Fibroblast of skin of back (primary cell): ENCODE measurements at regions not wholly inside any gene's neighbourhood (a gene's known extent, or its start where the extent isn't known, plus 50 kb on each side); places are given as distances from the start of the nearest gene placed in this dataset.
"Not testable (repeated sequence)": the region's sequence is repeated elsewhere in the genome, so short reads cannot be mapped to it uniquely, and the experiment has no call there.

Experiments
- DNase-seq: peaks from one replicate; pipeline ENCODE4 v3.0.0-alpha.2; 2013

- no peak for DNase-seq
Measured at GRCh38 chr6:167676000-167676665, 150.6 kb upstream of the AFDN start.

GRCh38 chr6:167676666-167677421, 149.9 kb upstream of the AFDN start:
- no peak for DNase-seq

DNA sequence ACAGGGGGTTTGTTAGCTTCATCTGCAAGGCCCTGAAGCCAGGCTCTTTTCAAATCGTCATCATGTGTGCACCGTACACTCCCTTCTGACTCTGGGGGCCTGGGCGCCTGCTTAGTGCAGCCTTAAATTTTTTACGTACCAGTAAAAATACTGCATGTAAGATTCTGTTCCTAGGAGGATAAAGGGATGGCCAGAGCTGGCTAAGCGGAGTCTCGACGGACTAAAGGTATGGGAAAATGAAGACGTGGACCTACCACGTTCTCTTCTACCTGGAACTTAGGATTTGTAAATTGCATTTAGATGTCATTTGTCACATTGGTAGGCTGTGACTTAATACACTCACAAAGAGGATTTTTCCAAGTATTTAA, 149.3 kb upstream of the AFDN start:
- no peak for DNase-seq

DNA sequence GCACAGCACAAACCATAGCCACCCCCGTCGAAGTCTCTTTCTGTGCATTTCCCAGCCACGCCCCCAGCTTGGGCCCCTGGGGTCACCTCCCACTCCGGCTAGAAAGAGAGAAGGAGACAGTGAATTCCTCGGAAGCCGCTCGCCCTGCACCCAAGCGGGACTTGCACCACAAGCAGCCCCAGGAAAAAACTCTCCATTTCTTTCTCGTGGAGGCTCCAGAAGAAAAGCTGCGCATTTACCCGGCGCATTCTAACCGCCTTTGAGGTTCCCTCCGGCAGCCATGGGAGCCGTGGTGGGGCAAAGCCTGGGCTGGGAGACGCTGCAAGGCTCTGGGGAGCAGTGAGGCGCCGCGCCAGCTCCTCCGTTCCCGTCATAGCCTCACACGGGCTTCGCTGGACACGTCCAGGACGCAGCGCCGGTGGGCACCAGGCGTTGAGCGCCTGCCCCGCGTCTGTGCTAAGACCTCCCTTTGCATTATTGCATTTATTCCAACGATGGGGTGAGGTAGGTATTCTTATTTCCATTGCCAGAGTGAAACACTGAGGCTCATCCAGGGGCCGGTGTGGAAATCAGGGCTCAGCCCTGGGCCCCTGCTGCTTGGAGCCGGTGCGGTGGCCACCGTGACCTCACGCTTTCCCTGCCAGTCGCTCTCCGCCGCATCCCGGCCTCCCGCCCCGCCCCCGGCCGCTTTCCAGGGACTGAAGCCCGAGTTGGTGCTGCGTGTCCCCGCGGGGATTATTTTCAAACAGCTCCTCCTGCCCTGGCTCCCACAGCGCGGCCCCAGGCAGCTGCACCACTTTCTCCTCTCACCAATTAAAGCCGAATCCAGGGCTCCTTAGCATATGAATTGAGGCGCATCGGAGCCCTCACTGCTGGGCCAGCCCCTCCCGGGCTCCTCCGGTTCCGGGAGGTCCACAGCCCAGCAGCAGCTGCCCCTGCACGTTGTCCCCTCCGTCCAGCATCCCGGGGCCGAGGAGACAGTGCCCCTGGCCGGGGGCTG, 148.3 kb upstream of the AFDN start:
- DNase-seq = no peak

DNA sequence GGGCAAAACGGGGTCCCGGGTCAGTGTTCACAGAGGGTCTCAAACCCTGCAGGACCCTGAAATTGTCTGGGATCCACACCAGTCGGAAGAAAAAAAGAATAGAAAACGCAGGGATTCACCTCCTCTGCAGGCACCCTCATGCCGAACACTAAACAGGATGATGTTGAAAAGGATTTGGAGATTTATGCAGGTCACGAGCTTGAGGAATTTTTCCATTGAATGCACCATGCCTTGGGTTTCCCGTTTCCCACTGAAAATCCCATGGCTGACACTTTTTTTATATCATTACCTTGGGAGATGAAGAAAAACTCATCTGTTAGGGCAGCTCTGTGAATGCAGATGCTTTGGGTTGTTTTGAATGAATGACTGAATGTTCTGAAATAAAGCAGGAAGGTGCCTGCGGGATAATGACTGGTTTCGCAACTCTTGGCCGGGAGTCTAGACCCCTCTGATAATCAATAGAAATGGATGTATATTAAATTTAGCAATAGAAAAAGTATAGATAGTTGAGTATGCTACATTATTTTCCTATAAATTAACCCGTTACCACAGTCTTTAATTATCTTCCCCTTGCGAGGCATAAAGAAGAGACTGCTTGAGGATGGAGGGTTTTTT, 147.5 kb upstream of the AFDN start:
- no peak for DNase-seq

DNA sequence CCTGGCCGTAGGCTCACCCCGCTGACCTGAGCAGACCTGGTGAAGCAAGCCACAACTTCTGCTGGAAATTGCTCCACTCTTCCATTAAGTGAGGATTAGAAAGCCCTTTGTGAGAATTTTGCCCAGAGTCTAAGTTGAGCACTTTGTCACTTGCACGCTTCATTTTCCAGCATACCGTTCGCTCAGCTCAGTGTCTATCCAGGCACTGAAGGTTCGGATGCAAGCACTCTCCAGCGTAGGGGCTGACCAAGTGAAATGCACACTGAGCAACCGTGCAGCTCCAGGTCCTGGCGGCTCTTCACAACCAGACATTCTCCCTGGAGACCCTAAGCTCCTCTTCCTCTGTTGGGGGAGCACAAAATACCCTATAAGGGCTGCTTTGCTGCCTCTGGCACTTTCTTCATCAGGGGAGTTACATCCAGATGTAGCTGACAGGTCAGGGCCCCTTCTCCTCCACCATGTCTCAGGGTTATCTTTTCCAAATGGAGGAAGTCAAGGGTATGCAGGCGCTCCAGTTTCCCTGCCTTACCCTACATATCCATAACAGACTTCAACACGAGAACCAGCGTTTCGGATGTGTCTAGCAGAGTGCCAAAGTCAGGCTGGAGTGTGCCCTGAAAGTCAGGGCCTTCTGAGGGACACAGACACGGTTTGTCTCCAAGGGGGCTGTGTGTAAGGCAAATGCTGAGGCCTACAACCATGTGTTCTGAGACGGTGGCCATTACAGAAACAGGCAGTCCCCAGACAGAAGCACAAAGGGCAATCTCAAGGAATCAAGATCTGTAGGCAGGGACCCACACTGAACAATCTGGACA, 146.7 kb upstream of the AFDN start:
- DNase-seq = no peak

DNA sequence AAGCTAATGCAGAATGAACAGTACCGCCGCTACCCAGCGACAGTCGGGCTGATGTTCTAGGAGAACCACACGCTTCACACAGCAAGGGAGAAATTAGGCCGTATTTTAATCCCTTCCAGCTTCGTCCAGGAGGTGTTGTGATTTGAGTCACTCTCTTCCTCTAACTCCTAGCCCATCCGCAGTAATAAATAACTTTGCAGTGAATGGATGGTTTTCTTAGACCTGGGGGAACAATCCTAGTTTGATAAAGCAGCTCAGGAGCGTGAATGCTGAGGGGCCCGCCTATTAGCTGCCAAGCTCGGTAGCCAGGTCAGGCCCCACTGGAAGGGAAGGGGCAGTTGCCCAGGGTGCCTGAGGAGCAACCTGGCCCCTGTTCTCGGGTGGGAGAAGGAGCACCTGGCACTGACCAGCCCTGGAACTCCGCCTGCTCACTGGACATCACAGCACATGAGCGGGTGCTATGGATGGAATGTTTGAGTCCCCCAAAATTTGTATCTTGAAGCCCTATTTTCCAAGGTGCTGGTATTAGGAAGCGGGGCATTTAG, 146.0 kb upstream of the AFDN start:
- DNase-seq = no peak

DNA sequence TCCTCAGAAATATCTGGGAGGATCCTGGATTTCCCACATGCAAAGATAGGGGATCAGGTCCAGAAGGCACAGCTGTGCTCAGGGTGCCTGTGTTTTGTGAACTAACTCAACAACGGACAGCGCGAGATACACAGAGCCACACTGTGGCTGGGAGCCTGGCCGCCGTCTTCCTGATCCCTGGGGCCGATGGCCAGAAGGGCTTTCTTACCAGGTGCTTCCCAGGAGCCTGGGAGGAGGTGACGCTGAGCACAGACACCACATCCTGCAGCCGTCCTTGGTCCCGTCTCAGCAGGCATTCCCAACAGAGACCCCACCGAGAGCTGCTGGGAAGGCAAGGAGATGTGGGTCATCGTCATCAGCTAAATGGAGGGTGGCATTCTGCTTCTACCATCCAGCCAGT, 144.6 kb upstream of the AFDN start:
- DNase-seq = no peak

GRCh38 chr6:167682546-167683027, 144.1 kb upstream of the AFDN start:
- no peak for DNase-seq

GRCh38 chr6:167683028-167683862, 143.5 kb upstream of the AFDN start:
- DNase-seq = peak; percentile 40

DNA sequence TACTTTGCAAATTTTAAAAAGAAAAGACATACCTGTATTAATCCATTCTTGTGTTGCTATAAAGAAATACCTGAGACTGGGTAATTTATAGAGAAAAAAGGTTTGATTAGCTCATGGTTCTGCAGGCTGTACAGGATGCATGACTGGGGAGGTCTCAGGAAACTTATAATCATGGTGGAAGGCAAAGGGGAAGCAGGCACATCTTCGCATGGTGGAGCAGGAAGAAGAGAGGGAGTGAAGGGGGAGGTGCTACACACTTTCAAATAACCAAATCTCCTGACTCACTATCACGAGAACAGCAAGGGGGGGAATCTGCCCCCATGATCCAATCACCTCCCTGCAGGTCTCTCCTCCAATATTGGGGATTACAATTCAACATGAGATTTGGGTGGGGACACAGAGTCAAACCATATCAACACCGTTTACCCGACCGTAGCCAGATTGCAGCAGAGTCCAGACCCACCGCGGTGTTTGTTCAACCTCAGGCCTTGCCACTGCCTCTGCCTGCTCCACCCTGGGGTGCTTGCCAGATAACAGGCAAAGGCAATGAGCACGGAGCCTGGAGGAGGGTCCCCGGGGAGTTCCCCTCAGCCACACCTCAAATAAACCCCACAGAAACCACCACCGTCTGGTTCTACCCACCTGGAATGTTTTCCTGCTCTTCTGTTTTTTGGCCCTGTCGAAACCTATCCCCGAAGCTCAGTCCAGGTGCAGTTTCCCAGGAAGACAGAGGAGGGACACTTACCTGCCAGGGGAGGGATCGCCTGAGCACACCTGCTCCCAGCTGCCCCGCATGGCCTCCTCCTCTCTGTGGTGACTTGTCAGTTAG, 142.2 kb upstream of the AFDN start:
- DNase-seq = no peak

GRCh38 chr6:167685654-167686053, 141.1 kb upstream of the AFDN start:
- no peak for DNase-seq

- no peak for DNase-seq
Measured at GRCh38 chr6:167686204-167686893, 140.4 kb upstream of the AFDN start.

GRCh38 chr6:167687116-167687725, 139.5 kb upstream of the AFDN start:
- DNase-seq = no peak

DNA sequence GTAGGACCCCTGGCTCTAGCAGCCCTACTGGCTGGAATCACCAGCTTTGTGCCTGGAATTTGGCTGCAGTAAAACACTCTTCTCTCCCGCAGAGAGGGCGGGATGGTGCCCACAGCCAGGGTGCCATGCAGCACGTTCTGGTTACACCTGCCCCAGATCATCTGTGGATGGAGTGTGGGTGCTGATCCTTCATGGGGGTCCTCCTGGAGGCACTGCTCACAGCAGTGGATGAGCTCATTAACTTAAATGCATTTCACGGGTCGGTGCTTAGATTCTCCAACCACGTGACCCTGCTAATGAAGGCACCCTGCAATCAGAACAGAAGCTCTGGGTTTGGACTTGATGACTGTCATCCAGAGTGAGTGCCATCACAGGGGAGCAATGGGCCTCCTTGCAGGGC, 138.6 kb upstream of the AFDN start:
- no peak for DNase-seq

DNA sequence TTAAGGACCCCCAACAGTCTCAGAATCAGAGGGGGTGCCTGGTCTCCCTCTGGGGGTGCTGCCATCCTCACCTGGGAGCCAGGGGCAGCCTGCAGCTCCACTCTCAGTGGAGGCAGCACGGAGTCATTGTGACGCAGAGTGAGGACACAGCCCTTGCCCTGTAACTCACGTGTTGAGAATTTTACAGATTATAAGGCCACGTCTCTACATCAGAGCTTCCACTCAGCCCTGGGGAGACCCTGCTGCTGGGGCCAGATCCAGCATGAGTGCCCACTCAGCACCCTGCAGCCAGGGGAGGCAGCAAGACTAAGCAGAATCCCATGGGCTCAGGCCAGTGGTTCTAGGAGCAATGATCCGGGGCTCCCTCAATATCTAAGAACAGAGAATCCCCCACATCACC, 137.4 kb upstream of the AFDN start:
- DNase-seq = no peak

GRCh38 chr6:167689751-167690150, 137.0 kb upstream of the AFDN start:
- DNase-seq = no peak

DNA sequence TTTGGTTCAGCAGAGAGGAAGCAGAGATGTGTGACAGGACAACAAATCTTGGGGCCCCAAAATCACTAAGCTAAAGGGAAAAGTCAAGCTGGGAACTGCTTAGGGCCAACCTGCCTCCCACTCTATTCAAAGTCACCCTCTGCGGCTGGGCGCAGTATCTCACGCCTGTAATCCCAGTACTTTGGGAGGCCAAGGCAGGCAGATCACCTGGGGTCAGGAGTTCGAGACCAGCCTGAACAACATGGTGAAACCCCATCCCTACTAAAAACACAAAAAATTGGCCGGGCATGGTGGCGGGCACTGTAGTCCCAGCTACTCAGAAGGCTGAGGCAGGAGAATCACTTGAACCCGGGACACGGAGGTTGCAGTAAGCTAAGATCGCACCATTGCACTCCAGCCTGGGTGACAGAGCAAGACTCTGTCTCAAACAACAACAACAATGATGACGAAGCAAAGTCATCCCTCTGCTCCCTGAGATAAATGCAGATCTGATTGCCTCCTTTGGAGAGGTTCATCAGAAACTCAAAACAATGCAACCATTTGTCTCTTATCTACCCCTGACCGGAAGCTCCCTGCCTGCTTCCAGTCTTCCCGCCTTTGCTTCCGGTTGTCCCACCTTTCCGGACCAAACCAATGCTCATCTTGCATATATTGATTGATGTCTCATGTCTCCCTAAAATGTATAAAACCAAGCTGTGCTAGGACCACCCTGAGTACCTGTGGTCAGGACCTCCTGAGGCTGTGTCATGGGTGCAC, 136.4 kb upstream of the AFDN start:
- not testable (repeated sequence) for DNase-seq
